ENCODE measurements at regions not wholly inside any gene's neighbourhood (a gene's known extent, or its start where the extent isn't known, plus 50 kb on each side); places are given as distances from the start of the nearest gene placed in this dataset.

- TF ChIP-seq ZNF770 (CRISPR knock-in tag; IDR thresholded peaks at IDR 0.05) (no peak), ZNF143 (CRISPR knock-in tag; IDR thresholded peaks at IDR 0.05) (no peak), AKNA (CRISPR knock-in tag; IDR thresholded peaks at IDR 0.05; ENCODE audit: borderline replicate concordance) (no peak), IRX3 (CRISPR knock-in tag; IDR thresholded peaks at IDR 0.05; ENCODE audit: borderline replicate concordance, low read depth) (no peak), ETS1 (CRISPR knock-in tag; IDR thresholded peaks at IDR 0.05) (no peak), ZBTB3 (CRISPR knock-in tag; IDR thresholded peaks at IDR 0.05; ENCODE audit: borderline replicate concordance, low read depth) (no peak), ZNF550 (CRISPR knock-in tag; IDR thresholded peaks at IDR 0.05; ENCODE audit: borderline replicate concordance) (no peak)
Measured at GRCh38 chr10:131402771-131403650, 91.5 kb upstream of the TCERG1L start (continued).
